Activated B cell treated with CpG ODN at 0.5 μM for 24 hours (primary cell): ENCODE measurements at regions not wholly inside any gene's neighbourhood (a gene's known extent, or its start where the extent isn't known, plus 50 kb on each side); places are given as distances from the start of the nearest gene placed in this dataset.

ENCODE experiments used
- ATAC-seq: fragments of 200-7000 bp; cut with Tn5 transposase; one replicate; pipeline ENCODE4 v1.10.0; 2021; ENCODE audit warnings: low read depth, mild to moderate bottlenecking, moderate library complexity
- CTCF ChIA-PET: fragments of 350-600 bp; sonication (Branson Sonifier 250); formaldehyde crosslinking; loops from one replicate; lab custom pipeline; 2021; ENCODE audit warnings: antibody characterized with exemption; lab: Charles Lee
- POLR2A ChIA-PET: fragments of 350-600 bp; sonication (Branson Sonifier 250); formaldehyde crosslinking; loops from one replicate; lab custom pipeline; 2021; ENCODE audit warnings: antibody characterized with exemption; lab: Charles Lee
- DNase-seq: peaks from one replicate; pipeline ENCODE4 v3.0.0; 2022
- H3K27ac Mint-ChIP-seq: one replicate; pipeline ENCODE4 v1.8.0; 2020; ENCODE audit warnings: mixed read lengths
- H3K27me3 Mint-ChIP-seq: one replicate; pipeline ENCODE4 v1.8.0; 2021; ENCODE audit warnings: mixed read lengths
- H3K36me3 Mint-ChIP-seq: one replicate; pipeline ENCODE4 v1.8.0; 2021; ENCODE audit warnings: low read depth, mixed read lengths
- H3K4me1 Mint-ChIP-seq: one replicate; pipeline ENCODE4 v1.8.0; 2021; ENCODE audit warnings: mixed read lengths
- H3K4me3 Mint-ChIP-seq: one replicate; pipeline ENCODE4 v1.8.0; 2020; ENCODE audit warnings: mild to moderate bottlenecking, mixed read lengths
- H3K9me3 Mint-ChIP-seq: one replicate; pipeline ENCODE4 v1.8.0; 2020; ENCODE audit warnings: mixed read lengths
- intact Hi-C: fragments of 100-400 bp; cut with micrococcal nuclease; formaldehyde crosslinking; loops from one replicate; pipeline ENCODE4 v1.15.1; 2024
- TF ChIP-seq, protein P1 (sequence below): fragments of 200-600 bp; IDR thresholded peaks from one replicate; pipeline ENCODE4 v1.8.0; 2022; ENCODE audit warnings: antibody characterized with exemption, mild to moderate bottlenecking

DNA sequence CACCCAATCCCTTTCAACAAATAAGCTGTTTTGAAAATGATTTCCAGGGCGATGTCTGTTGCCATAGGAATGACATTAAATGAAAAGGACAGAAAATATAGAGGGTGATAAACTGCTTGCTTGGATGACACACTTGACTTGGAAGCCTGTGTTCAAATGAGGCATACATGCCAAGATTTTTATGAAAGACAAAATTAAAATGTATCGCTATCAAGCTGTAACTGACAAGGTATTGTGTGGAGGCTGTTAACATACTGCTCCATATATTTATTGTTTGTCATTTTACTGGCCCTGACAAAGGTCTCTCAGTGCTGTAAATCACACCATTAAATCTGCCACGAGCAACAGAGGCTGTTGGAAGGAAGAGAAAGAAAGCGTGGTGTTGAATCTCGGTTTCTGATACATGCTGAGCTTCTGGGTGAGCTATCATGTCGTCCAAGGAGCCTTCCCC is 456.2 kb upstream of the SALL1 start:
- ATAC-seq (no peak), DNase-seq (no peak)
- Mint-ChIP-seq H3K36me3 (no peaks in the 10 kb centered on the region), H3K27me3 (no peaks in the 10 kb centered on the region), H3K4me1 (no peaks in the 10 kb centered on the region), H3K4me3 (no peak overlapping the region), H3K27ac (no peak overlapping the region), H3K9me3 (peaks cover under 1% of the 10 kb centered on the region)
- ChIA-PET POLR2A (no interaction called here), CTCF (no interaction called here)
- intact Hi-C loops: no loop called here
- TF ChIP-seq, protein P1, sequence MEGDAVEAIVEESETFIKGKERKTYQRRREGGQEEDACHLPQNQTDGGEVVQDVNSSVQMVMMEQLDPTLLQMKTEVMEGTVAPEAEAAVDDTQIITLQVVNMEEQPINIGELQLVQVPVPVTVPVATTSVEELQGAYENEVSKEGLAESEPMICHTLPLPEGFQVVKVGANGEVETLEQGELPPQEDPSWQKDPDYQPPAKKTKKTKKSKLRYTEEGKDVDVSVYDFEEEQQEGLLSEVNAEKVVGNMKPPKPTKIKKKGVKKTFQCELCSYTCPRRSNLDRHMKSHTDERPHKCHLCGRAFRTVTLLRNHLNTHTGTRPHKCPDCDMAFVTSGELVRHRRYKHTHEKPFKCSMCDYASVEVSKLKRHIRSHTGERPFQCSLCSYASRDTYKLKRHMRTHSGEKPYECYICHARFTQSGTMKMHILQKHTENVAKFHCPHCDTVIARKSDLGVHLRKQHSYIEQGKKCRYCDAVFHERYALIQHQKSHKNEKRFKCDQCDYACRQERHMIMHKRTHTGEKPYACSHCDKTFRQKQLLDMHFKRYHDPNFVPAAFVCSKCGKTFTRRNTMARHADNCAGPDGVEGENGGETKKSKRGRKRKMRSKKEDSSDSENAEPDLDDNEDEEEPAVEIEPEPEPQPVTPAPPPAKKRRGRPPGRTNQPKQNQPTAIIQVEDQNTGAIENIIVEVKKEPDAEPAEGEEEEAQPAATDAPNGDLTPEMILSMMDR: no peak

- DNase-seq (no peak), ATAC-seq (no peak)
- POLR2A ChIA-PET: no interaction called here
- H3K36me3 Mint-ChIP-seq: no peaks in the 10 kb centered on the region
- no peaks in the 10 kb centered on the region for H3K4me1 Mint-ChIP-seq
- no peaks in the 10 kb centered on the region for H3K27me3 Mint-ChIP-seq
- TF ChIP-seq, protein P1: no peak
- intact Hi-C loops: no loop called here
- H3K27ac Mint-ChIP-seq: no peak overlapping the region
- CTCF ChIA-PET: no interaction called here
- H3K9me3 Mint-ChIP-seq: no peaks in the 10 kb centered on the region
- H3K4me3 Mint-ChIP-seq: no peak overlapping the region
Observed at GRCh38 chr16:51596247-51596646, 445.2 kb upstream of the SALL1 start.

- ATAC-seq: no peak
- Mint-ChIP-seq H3K27me3 (no peaks in the 10 kb centered on the region), H3K4me3 (no peak overlapping the region), H3K4me1 (no peaks in the 10 kb centered on the region), H3K9me3 (no peaks in the 10 kb centered on the region), H3K27ac (no peak overlapping the region), H3K36me3 (no peaks in the 10 kb centered on the region)
- TF ChIP-seq, protein P1: no peak
- ChIA-PET CTCF (no interaction called here), POLR2A (no interaction called here)
- intact Hi-C loops: no loop called here
- DNase-seq: no peak
Observed at GRCh38 chr16:51592535-51593300, 441.6 kb upstream of the SALL1 start.

DNA sequence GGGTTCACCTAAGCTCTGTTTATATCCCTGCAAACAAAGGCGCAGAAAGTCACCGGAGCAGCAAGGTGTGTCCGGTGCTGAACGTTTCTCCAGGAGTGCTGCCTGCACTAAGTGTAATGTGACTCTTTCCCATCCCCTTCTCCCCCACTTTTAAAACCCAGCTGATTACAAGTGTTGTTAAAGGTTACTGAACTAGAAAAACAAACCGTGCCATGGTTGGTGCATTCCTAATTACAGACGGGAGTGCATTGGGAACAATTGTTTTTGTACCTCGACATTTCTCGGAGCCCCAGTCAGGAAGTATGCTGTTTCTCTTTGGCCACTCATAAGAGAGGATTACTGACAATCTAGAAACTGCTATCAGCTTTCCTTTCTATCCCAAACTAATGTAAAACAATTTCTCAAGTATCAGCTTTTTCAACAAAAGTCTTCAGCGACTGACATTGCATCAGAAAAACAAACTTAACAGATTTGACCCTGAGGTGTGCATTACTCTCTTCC is 441.0 kb upstream of the SALL1 start:
- TF ChIP-seq, protein P1: no peak
- H3K4me3 Mint-ChIP-seq: no peak overlapping the region
- ATAC-seq (no peak), DNase-seq (no peak)
- H3K27ac Mint-ChIP-seq: no peak overlapping the region
- CTCF ChIA-PET: no interaction called here
- no peaks in the 10 kb centered on the region for H3K27me3 Mint-ChIP-seq
- no peaks in the 10 kb centered on the region for H3K36me3 Mint-ChIP-seq
- POLR2A ChIA-PET: no interaction called here
- no peaks in the 10 kb centered on the region for H3K4me1 Mint-ChIP-seq
- H3K9me3 Mint-ChIP-seq: no peaks in the 10 kb centered on the region
- intact Hi-C loops: no loop called here

GRCh38 chr16:51591480-51591879 is 440.4 kb upstream of the SALL1 start:
- ChIA-PET CTCF (no interaction called here), POLR2A (no interaction called here)
- Mint-ChIP-seq H3K9me3 (no peaks in the 10 kb centered on the region), H3K27ac (no peak overlapping the region), H3K4me3 (no peak overlapping the region), H3K4me1 (no peaks in the 10 kb centered on the region), H3K27me3 (no peaks in the 10 kb centered on the region), H3K36me3 (no peaks in the 10 kb centered on the region)
- DNase-seq (no peak), ATAC-seq (no peak)
- intact Hi-C loops: no loop called here
- TF ChIP-seq, protein P1: no peak
